SK-N-SH treated with all-trans-retinoic acid at 6 μM for 48 hours (cell line): ENCODE measurements at regions not wholly inside any gene's neighbourhood (a gene's known extent, or its start where the extent isn't known, plus 50 kb on each side); places are given as distances from the start of the nearest gene placed in this dataset.

Experiments
- ARNTL ChIP-seq: fragments of 450-650 bp; formaldehyde crosslinking; IDR thresholded peaks from 2 replicates; pipeline ENCODE4 v1.5.0; 2020; ENCODE audit warnings: low read depth, mild to moderate bottlenecking, moderate library complexity, borderline replicate concordance
- ESRRG ChIP-seq: fragments of 250-450 bp; sonication (Bioruptor Pico); IDR thresholded peaks from 2 replicates; pipeline ENCODE4 v1.6.1; 2021; ENCODE audit warnings: mild to moderate bottlenecking
- PPARA ChIP-seq: fragments of 250-450 bp; sonication (Bioruptor Pico); IDR thresholded peaks from 2 replicates; pipeline ENCODE4 v1.5.0; 2020; ENCODE audit warnings: mild to moderate bottlenecking, borderline replicate concordance
- RARB ChIP-seq: fragments of 250-450 bp; sonication (Bioruptor Pico); IDR thresholded peaks from 2 replicates; pipeline ENCODE4 v1.8.0; 2021; ENCODE audit warnings: mild to moderate bottlenecking, moderate library complexity
- SNAI2 ChIP-seq: fragments of 250-450 bp; sonication (Bioruptor Pico); IDR thresholded peaks from 2 replicates; pipeline ENCODE4 v1.5.0; 2020; ENCODE audit warnings: mild to moderate bottlenecking, moderate library complexity
- TCF4 ChIP-seq: fragments of 250-450 bp; sonication (Bioruptor Pico); IDR thresholded peaks from 2 replicates; pipeline ENCODE4 v1.8.0; 2021; ENCODE audit warnings: mild to moderate bottlenecking, moderate library complexity, borderline replicate concordance
- ZC3H10 ChIP-seq: fragments of 250-450 bp; sonication (Bioruptor Pico); IDR thresholded peaks from 2 replicates; pipeline ENCODE4 v1.5.1; 2021; ENCODE audit warnings: mild to moderate bottlenecking, moderate library complexity
- ZFP30 ChIP-seq: fragments of 450-650 bp; formaldehyde crosslinking; IDR thresholded peaks from 2 replicates; pipeline ENCODE4 v1.5.0; 2022; ENCODE audit warnings: mild to moderate bottlenecking, moderate library complexity
- ZNF70 ChIP-seq: fragments of 450-650 bp; formaldehyde crosslinking; IDR thresholded peaks from 2 replicates; pipeline ENCODE4 v1.5.0; 2020; ENCODE audit warnings: mild to moderate bottlenecking, moderate library complexity
- ZNF8 ChIP-seq: fragments of 450-650 bp; formaldehyde crosslinking; IDR thresholded peaks from 2 replicates; pipeline ENCODE4 v1.5.0; 2020; ENCODE audit warnings: mild to moderate bottlenecking, moderate library complexity
- TF ChIP-seq, protein P1 (sequence below): fragments of 250-450 bp; sonication (Bioruptor Pico); IDR thresholded peaks from 2 replicates; pipeline ENCODE4 v1.5.1; 2020; ENCODE audit warnings: low read depth, mild to moderate bottlenecking, moderate library complexity

DNA sequence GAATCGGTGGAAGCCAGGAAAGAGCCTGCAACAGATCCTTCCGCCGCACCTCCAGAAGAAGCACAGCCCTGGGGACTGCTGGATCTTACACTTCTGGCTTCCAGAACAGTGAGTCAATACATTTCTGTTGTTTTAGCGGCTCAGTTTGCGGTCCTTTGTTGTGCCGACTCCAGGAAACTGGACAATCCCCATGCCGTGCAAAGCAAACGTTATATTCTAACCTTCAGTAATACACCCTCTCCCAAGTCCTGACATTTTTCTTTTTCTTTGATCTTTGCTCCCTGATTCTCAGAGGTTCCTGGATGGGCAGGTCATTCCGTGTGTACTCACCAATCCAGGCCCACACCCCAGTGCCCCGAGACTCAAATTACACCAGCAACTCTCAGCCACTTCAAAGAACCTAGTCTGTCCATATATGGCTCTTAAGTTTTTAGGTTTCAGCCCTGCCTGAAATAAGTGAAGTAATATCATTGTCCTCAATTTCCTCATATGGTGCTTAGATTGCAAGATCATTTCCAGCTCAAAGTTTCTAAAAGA, 387.1 kb upstream of the SGCG start:
- no peak for TF ChIP-seq ARNTL (CRISPR knock-in tag)
- TF ChIP-seq PPARA (CRISPR knock-in tag) = no peak
- no peak for TF ChIP-seq ZNF8
- TF ChIP-seq ZFP30 (CRISPR knock-in tag) = no peak
- no peak for TF ChIP-seq ZC3H10
- no peak for TF ChIP-seq RARB (CRISPR knock-in tag)
- TF ChIP-seq ESRRG = no peak
- TF ChIP-seq, protein P1, sequence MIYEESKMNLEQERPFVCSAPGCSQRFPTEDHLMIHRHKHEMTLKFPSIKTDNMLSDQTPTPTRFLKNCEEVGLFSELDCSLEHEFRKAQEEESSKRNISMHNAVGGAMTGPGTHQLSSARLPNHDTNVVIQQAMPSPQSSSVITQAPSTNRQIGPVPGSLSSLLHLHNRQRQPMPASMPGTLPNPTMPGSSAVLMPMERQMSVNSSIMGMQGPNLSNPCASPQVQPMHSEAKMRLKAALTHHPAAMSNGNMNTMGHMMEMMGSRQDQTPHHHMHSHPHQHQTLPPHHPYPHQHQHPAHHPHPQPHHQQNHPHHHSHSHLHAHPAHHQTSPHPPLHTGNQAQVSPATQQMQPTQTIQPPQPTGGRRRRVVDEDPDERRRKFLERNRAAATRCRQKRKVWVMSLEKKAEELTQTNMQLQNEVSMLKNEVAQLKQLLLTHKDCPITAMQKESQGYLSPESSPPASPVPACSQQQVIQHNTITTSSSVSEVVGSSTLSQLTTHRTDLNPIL (CRISPR knock-in tag) = no peak
- no peak for TF ChIP-seq ZNF70 (CRISPR knock-in tag)
- no peak for TF ChIP-seq TCF4 (CRISPR knock-in tag)
- TF ChIP-seq SNAI2 (CRISPR knock-in tag) = no peak
